ENCODE measurements at regions not wholly inside any gene's neighbourhood (a gene's known extent, or its start where the extent isn't known, plus 50 kb on each side); places are given as distances from the start of the nearest gene placed in this dataset.

DNA sequence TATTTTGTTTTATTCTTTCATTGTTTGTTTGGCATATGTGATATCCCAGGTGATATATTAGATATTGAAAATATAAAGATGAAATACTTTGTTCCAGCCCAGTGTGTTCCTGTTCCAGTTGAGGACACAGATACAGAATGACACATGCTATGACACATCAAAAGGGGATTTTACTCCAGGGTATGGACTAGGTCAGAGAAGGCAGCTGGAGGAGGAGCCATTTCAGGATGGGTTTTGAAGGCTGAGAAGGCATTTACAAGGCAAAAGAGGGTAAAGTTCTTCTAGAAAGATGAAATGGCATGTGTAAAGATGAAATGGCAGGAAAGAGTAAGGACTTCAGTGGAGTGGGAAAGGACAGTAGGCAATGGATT, 163.8 kb downstream of the ZIC1 start:
- TF ChIP-seq, protein P1, sequence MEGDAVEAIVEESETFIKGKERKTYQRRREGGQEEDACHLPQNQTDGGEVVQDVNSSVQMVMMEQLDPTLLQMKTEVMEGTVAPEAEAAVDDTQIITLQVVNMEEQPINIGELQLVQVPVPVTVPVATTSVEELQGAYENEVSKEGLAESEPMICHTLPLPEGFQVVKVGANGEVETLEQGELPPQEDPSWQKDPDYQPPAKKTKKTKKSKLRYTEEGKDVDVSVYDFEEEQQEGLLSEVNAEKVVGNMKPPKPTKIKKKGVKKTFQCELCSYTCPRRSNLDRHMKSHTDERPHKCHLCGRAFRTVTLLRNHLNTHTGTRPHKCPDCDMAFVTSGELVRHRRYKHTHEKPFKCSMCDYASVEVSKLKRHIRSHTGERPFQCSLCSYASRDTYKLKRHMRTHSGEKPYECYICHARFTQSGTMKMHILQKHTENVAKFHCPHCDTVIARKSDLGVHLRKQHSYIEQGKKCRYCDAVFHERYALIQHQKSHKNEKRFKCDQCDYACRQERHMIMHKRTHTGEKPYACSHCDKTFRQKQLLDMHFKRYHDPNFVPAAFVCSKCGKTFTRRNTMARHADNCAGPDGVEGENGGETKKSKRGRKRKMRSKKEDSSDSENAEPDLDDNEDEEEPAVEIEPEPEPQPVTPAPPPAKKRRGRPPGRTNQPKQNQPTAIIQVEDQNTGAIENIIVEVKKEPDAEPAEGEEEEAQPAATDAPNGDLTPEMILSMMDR (IDR thresholded peaks at IDR 0.05; ENCODE audit: insufficient read depth, low read length, poor library complexity, severe bottlenecking), result no peak
- TF ChIP-seq EZH2phosphoT487 (conservative IDR thresholded peaks at IDR 0.05; ENCODE audit: low read length), result no peak
